OCI-LY3 (cell line): ENCODE measurements at regions not wholly inside any gene's neighbourhood (a gene's known extent, or its start where the extent isn't known, plus 50 kb on each side); places are given as distances from the start of the nearest gene placed in this dataset.

Source experiments
- CTCF ChIP-seq: fragments of 200-600, 300-600 bp; sonication (generic); IDR thresholded peaks from 2 replicates; pipeline ENCODE4 v1.5.1; 2014; ENCODE audit warnings: antibody characterized with exemption, low read length, low read depth
- EZH2phosphoT487 ChIP-seq: fragments of 200-600 bp; shearing (Covaris generic); IDR thresholded peaks from 2 replicates; pipeline ENCODE4 v1.6.1; 2018; ENCODE audit warnings: antibody characterized with exemption, mixed run types, low read depth

- TF ChIP-seq CTCF = no peak
- TF ChIP-seq EZH2phosphoT487 = no peak
These were observed 680.5 kb downstream of the DSC3 start for GRCh38 chr18:30361864-30362540.
